HG03103 (cell line): ENCODE measurements at regions not wholly inside any gene's neighbourhood (a gene's known extent, or its start where the extent isn't known, plus 50 kb on each side); places are given as distances from the start of the nearest gene placed in this dataset.
"Not testable (repeated sequence)": the region's sequence is repeated elsewhere in the genome, so short reads cannot be mapped to it uniquely, and the experiment has no call there.

ENCODE experiments used
- ATAC-seq: cut with Tn5 transposase; IDR thresholded peaks from one replicate; pipeline ENCODE4 v1.9.1; 2021; ENCODE audit warnings: low read depth; ENCODE audit not compliant: unreplicated experiment

DNA sequence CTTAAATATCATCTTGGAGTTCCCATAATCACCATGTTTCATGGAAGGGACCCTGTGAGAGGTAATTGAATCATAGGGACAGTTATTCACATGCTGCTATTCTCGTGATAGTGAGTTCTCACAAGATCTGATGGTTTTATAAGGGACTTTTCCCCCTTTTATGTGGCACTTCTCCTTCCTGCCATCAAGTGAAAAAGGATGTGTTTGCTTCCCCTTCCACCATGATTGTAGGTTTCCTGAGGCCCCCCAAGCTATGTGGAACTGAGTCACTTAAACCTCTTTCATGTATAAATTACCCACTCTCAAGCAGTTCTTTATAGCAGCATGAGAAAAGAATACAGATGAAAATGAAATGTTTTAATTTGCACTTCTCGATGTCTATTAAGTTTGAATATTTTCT lies 112.0 kb downstream of the ZNF648 start:
- ATAC-seq, result no peak

DNA sequence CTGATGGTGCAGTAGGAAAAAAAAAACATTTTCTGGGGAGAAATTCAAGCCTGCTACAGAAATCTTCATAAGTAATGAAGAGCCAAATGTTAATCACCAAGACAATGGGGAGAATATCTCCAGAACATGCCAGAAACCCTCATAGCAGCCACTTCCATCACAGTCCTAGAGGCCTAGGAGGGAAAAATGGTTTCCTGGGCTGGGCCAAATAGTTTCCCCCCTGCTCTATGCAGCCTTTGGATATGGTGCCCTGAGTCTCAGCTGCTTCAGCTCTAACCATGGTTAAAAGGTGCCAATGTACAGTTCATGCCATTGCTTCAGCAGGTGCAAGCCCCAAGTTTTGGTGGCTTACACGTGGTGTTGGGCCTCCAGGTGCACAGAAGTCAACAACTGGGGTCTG lies 113.1 kb downstream of the ZNF648 start:
- no peak for ATAC-seq

DNA sequence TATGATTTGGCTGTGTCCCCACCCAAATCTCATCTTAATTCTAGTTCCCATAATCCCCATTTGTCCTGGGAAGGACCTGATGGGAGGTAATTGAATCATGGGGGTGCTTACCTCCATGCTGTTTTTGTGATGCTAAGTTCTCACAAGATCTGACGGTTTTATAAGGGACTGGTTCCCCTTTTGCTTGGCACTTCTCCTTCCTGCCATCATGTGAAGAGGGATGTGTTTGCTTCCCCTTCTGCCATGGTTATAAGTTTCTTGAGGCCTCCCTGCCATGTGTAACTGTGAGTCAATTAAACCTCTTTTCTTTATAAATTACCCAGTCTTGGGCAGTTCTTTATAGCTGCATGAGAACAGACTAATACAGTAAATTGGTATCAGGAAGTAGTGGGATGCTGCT lies 114.1 kb downstream of the ZNF648 start:
- no peak for ATAC-seq

DNA sequence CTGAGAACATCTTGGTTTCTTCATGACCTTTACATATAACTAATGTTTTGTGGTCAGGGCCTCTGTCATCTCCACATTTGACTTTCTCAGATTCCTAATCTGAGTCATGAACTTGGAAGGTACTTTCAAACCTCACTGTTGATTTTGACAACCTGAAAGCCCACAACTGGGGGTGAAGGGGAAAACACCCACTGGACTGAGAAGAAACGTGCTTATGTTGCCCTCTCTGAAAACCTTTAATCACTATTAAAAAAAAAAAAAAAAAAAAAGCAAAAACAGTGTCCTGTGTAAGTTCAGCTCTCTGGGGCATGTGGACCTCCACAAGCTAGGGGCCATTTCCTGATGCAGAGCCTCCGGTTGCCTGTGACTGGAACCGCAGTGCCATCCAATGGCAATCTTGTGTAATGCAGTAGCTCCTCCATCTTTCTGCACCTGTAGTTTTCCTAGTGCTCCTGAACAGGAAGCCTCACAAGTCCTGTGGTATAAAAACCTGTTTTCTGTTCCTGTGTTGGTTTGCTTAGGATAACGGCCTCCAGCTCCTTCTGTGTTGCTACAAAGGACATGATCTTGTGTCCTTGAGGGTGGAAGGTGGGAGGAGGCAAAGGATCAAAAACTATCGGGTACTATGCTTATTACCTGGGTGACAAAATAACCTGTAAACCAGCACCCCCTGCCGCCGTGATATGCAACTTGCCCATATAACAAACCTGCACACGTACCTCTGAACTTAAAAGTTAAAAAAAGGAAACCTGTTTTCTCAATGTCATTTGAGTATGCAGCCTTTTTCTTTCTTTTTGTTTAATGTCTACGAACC lies 124.5 kb downstream of the ZNF648 start:
- peak; percentile 72 for ATAC-seq

DNA sequence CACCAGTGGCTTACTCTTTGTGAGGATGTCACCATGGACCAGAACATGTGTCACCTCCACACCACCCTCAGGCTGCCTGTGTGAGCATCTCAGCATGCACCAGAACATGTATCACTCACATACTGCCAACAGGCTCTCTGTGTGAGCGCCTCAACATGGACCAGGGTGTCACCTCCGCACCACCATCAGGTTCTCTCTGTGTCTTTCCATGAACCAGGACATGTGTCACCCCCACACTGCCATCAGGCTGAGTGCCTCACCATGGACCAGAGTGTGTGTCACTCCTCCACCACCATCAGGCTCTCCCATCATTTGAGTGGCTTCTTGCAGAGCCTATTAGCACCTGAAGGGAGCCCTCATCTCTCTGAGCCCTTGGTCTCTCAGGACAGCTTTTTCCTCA lies 125.2 kb downstream of the ZNF648 start:
- peak; percentile 16 for ATAC-seq

DNA sequence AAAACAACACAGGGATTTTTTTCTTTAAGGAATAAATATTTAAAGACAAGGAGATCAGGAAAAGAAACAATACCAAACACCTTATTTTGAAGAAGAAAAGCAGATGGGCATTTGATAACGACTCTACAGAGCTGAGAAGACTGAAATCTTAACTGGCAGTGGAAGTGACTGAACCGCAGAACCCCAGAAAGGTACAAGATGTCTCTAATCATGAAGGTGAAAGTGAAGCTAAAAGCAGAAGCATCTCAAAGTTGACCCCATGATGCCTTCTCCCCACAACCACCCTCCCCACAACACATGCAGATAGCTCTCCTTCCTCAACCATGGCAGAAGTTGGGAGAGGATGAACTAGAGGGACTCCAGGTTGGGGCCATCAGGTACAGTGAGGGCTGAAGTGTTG lies 129.6 kb downstream of the ZNF648 start:
- ATAC-seq, result no peak

DNA sequence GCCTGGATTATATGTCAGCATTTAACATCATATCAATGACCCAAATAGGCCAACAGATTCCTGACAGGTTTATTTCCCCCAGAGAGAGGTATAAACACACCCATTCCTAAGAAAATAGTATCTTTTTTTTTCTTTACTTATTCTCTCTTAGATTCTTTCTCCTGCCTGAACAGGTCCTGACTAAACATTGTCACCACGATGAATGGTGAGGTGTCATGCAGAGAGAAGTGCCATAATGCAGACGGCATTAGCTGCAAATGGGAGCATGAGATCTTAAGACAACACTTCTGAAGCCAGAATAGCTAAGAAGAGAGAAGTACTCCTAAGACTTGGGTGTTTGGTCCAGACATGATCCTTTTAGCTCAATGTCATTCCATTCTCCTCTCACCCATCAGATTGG lies 131.3 kb downstream of the ZNF648 start:
- ATAC-seq, result no peak

DNA sequence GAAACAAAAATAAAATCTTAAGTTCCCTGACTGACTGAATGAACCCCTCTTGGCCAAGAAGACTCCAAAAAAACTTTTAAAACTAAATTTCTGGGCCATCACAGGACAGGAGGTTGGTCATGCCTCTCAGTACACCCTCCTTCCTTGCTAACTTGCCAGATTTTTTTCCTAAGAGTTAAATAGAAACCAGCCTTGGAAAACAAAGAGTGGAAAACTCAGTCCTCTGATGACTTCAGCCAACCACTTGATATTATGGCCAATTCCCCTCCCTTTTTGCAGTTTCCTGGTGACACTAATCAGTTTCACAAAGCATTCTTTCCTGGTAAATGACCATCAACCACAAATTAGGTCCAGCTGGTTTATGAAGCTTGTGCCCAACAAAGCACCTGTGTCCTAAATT lies 134.8 kb downstream of the ZNF648 start:
- ATAC-seq, result no peak

DNA sequence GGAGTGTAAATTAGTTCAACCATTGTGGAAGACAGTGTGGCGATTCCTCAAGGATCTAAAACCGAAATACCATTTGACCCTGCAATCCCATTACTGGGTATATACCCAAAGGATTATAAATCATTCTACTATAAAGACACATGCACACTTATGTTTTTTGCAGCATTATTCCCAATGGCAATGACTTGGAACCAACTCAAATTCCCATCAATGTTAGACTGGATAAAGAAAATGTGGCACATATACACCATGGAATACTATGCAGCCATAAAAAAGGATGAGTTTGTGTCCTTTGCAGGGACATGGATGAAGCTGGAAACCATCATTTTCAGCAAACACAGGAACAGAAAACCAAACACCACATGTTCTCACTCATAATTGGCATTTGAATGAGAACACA lies 137.5 kb downstream of the ZNF648 start:
- ATAC-seq, result not testable (repeated sequence)

DNA sequence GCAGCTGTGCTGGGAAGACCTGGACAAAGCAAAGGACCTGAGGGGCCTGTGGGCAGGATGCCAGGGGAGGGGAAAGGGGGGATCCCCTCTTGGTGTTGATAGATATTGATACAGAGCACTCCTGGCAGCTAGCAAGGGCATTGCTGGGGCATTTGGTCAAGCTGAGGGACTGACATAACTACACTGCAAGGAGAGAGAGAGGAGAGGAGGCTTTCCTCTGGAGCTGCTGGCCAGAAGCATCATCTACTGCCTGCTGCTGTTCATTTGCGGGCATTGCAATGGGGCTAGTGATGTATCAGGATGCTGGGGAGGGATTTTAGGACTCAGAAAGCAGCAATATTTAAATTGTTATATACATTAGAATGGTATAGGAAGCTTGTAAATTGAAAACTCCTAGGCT lies 142.0 kb downstream of the ZNF648 start:
- no peak for ATAC-seq

DNA sequence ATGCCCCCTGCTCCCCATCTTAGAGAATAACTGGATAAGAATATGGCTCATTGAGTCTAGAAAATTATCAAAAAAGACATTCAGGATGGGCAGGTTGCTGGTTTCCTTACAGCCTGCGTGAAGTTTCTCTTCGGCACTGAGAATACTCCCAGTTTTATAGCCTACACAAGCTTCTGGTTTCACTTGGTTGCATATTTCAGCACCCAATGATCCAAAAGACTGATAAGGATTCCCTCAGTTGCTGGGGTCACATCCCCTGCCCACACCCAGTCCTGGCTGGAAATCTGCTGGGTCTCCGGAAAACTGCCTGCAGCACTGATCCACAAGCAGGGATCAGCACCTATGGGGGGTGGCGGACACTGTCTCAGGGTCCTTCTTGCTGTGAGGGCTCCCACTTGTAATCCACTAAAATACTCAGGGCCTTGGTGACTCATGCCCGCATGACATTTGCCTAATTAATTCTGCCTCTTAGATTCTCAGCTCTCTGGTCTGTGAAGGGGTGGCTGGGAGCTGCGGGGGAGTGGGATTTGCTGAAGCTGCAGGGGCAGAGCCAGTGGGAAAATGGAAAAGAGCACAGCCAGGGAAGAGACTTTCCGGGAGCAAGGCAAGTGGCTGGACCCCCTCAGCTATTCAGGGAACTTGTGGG lies 142.5 kb downstream of the ZNF648 start:
- no peak for ATAC-seq

DNA sequence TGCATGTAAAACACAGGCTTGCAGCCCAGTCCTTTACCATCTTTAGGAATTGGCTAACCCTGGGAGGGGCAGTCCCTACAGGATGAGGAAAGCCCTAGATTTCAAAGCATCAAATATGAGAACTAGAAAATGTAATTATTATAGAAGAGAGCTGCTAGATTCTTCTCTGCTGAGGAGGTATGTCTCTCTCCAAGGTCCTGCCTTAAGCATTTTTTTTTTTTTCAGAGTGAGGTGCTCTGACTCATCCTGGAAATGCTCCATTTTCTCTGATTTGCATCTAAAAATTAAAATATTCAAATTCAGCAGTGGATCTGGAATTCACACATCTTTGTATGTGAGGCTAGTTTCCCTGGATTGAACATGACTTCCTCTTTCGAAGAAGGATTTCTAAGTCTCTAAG lies 149.8 kb downstream of the ZNF648 start:
- no peak for ATAC-seq

DNA sequence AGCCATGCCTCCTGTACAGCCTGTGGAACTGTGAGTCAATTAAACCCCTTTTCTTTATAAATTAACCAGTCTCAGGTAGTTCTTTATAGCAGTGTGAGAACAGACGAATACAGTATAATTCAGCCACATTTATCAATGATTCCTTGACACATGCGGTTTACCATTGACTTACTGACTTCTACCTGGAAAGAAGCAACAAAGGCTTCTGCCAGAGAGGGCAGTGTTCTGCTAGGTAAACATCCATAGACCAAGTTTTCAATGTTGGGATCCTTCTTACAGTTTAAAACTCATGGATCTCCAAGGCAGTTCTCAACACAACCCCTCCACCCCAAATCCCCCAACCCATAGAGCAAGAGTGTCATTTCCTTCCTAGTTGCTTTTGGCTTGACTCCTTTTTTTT lies 150.6 kb downstream of the ZNF648 start:
- no peak for ATAC-seq

DNA sequence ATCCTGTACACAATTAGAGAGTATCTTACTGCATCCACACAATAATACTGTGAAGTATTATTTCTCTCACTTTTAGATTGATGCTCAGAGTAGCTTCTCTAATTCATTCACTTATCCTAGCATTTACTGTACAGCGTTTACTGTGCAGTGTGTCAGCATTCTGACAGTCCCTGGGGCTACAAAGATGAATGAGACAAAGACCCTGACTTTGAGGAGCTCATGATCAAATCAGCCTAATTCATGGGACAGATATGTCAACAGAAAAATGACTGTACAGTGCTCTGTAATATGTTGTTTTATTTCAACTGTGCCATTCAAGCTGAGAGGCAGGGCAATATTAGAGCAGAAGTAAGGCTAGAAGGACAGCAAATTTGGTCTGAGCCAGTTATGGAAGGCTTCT lies 152.5 kb downstream of the ZNF648 start:
- ATAC-seq, result no peak

DNA sequence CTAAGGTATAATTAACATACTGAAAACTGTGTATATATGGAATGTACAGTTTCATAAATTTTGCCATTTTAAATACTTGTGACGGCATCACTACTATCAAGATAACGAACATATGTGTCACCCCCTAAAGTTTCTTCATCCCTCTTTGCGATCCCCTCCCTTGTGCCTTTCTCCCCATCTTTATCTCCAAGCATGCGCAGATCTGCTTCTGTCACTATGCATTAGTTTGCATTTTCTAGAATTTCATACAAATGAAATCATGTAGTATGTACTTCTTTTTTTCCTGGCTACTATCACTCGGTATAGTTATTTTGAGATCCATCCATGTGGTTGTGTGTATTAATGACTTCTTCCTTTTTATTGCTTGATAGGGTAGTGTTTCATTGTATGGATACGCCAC lies 154.9 kb downstream of the ZNF648 start:
- no peak for ATAC-seq

DNA sequence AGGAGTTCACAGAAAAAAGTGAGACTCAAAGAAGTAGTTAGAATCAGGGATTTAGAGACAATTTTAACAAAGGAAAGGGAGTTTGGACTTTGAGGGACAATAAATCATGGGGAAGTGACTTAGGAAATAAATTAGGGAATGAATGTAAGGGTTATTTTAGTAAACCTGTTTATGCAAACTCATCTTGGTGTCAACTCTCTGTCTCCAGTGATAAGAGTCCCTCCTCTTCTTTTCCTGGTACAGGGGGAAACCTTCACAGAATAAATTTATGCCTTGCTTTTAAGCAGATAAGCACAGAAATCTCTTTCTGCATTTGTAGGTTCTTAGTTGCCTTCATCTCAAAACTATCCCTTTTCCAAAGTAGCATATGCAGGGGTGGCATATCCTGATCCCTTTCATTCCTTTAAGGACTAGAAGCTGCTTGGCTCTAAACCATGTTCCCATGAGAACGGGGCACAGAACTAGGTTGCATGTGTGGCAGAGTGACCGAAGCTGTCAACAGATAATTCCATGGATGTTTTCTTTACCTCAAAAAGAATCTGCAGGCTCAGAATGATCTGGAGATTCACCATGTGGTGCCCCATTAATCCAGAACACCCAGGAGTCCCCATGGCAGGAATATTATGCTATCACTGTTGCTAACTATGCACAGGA lies 155.4 kb downstream of the ZNF648 start:
- no peak for ATAC-seq

DNA sequence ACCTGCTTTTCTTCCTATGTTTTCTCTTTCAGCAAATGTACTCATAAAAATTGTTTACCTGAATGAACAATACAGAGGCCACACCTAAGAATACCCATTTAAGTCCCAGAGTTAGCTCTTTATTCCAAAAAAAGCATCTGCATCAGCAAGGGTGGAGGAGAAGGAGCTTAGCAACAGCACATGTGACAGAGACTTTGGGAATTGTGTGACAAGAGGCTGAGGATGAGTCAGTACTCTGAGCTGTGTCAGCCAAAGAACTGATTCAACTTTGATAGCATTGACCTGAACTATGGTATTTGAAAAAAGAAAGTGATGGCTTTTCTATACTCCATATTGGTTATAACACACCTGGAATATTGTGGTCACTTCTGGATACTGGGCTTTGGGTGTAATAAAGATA lies 162.7 kb downstream of the ZNF648 start:
- no peak for ATAC-seq

DNA sequence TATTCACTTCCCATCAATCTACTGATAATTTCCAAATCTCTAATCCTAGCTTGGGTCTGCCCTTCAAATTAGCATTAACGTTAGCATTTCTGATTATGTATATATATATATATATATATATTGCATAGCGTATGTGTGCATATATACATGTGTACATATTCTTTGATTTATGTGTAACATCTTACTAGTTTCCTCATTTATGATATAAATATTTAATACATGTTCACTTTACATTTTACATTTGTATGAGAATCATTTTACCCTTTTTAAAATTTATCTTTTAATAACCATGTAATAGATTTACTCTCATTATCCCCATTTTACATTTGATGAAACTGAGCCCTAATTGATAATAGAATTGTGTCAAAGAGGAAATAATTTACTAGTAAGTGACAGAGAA lies 164.7 kb downstream of the ZNF648 start:
- no peak for ATAC-seq

DNA sequence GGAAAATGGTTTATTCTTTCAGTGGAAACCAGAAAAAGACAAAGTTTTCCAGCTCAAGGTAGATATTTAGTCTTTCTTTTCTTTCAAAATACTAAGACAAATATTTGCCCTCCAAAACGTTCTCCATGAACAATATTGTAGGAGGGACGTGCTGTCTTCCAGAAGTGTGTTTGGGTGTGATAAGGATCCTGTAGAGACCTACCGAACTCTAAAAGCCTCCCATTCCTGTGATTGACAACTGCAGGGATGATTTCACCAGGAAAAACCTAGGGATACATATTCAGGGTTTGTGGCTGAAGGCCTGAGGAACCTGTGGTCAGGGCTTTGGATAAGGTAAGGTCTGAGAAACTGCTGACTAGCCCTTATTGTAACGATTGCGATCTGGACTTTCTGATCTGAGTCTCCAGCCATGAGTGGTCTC lies 167.1 kb downstream of the ZNF648 start:
- ATAC-seq, result no peak

DNA sequence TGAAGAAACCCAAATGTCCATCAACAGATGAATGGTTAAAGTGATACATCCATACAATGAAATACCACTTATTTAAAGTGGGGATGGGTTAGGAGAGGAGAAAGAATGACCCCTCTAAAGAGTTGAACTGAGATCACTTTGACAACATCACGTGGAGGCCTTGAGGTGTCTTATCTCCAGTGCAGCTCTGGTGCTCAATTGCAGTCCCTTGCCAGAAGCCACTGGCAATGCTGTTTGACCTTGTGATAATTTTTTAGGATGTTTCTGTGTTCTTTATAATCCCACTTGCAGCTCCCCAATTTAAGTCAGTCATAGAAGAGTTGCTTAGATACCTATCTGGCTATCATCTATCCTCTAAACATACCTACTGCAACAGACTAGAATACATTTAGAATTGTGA lies 167.6 kb downstream of the ZNF648 start:
- no peak for ATAC-seq

DNA sequence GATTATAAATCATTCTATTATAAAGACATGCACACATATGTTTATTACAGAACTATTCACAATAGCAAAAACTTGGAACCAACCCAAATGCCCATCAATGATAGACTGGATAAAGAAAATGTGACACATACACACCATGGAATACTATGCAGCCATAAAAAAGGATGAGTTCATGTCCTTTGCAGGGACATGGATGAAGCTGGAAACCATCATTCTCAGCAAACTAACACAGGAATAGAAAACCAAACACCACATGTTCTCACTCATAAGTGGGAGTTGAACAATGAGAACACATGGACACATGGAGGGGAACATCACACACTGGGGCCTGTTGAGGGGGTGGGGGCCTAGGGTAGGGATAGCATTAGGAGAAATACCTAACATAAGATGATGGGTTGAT lies 168.4 kb downstream of the ZNF648 start:
- not testable (repeated sequence) for ATAC-seq

DNA sequence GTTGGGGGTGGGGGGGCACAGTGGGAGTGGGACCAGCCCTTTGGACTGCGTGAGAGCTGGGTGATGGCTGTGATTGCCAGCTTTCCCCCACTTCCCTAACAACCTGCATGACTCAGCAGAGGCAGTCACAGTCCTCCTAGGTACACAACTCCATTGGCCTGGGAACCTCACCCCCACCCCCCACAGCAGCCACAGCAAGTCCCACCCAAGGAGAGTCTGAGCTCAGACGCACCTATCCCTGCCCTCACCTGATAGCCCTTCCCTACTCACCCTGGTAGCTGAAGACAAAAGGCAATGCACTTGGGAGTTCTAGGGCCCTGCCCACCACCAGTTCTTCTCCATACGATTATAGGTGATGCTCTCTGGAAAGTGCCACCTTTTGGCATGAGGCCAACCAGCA lies 188.9 kb downstream of the ZNF648 start:
- ATAC-seq, result no peak
